ENCODE measurements at regions not wholly inside any gene's neighbourhood (a gene's known extent, or its start where the extent isn't known, plus 50 kb on each side); places are given as distances from the start of the nearest gene placed in this dataset.
"Not testable (repeated sequence)": the region's sequence is repeated elsewhere in the genome, so short reads cannot be mapped to it uniquely, and the experiment has no call there.

DNA sequence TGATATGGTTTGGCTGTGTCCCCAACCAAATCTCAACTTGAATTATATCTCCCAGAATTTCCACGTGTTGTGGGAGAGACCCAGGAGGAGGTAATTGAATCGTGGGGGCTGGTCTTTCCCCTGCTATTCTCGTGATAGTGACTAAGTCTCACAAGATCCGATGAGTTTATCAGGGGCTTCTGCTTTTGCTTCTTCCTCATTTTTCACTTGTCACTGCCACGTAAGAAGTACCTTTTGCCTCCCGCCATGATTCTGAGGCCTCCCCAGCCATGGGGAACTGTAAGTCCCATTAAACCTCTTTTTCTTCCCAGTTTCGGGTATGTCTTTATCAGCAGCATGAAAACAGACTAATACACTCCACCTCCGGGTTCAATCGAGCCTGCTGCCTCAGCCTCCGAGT lies 54.3 kb upstream of the BICDL1 start:
- TF ChIP-seq EZH2phosphoT487 (IDR thresholded peaks at IDR 0.05; ENCODE audit: borderline replicate concordance, low read length); CTCF (IDR thresholded peaks at IDR 0.05; ENCODE audit: low read depth, low read length, poor library complexity, severe bottlenecking): not testable (repeated sequence)

Measured in DOHH2 (cell line).